ENCODE measurements at regions not wholly inside any gene's neighbourhood (a gene's known extent, or its start where the extent isn't known, plus 50 kb on each side); places are given as distances from the start of the nearest gene placed in this dataset.

GRCh38 chr2:139917690-139918384 is 1137.6 kb upstream of the NXPH2 start:
- TF ChIP-seq CTCF (IDR thresholded peaks at IDR 0.05; ENCODE audit: low read length) (no peak), EZH2 (IDR thresholded peaks at IDR 0.05; ENCODE audit: borderline replicate concordance, low read length) (no peak)

Measured in OCI-LY1 (cell line).